ENCODE measurements at regions not wholly inside any gene's neighbourhood (a gene's known extent, or its start where the extent isn't known, plus 50 kb on each side); places are given as distances from the start of the nearest gene placed in this dataset.

- no peak overlapping the region for H3K27ac ChIP-seq
- no peaks in the 10 kb centered on the region for H3K4me1 ChIP-seq
- TF ChIP-seq CTCF (IDR thresholded peaks at IDR 0.05) (no peak), POLR2A (IDR thresholded peaks at IDR 0.05) (no peak), POLR2AphosphoS5 (IDR thresholded peaks at IDR 0.05; ENCODE audit: insufficient read depth in 1 of 2, low read depth in 1 of 2) (no peak)
- H3K27me3 ChIP-seq = no peaks in the 10 kb centered on the region
- H3K9me3 ChIP-seq = no peaks in the 10 kb centered on the region
- no peak overlapping the region for H3K4me3 ChIP-seq
- no peaks in the 10 kb centered on the region for H3K36me3 ChIP-seq
- intact Hi-C loops (cut with DNase I) = no loop called here
- no peak for DNase-seq (ENCODE audit: extremely low spot score in 2 of 2)
These were observed 258.6 kb upstream of the RASGRP1 start for GRCh38 chr15:38823263-38823662.

- no peaks in the 10 kb centered on the region for H3K4me1 ChIP-seq
- intact Hi-C loops (cut with DNase I) = no loop called here
- no peaks in the 10 kb centered on the region for H3K36me3 ChIP-seq
- TF ChIP-seq CTCF (IDR thresholded peaks at IDR 0.05) (no peak), POLR2A (IDR thresholded peaks at IDR 0.05) (no peak), POLR2AphosphoS5 (IDR thresholded peaks at IDR 0.05; ENCODE audit: insufficient read depth in 1 of 2, low read depth in 1 of 2) (no peak)
- no peaks in the 10 kb centered on the region for H3K9me3 ChIP-seq
- no peak overlapping the region for H3K4me3 ChIP-seq
- DNase-seq (ENCODE audit: extremely low spot score in 2 of 2) = no peak
- no peak overlapping the region for H3K27ac ChIP-seq
- no peaks in the 10 kb centered on the region for H3K27me3 ChIP-seq
These were observed 260.1 kb upstream of the RASGRP1 start for GRCh38 chr15:38824719-38825118.

GRCh38 chr15:38826880-38827279 is 262.3 kb upstream of the RASGRP1 start:
- DNase-seq (ENCODE audit: extremely low spot score in 2 of 2) = no peak
- H3K36me3 ChIP-seq = no peaks in the 10 kb centered on the region
- H3K9me3 ChIP-seq = no peaks in the 10 kb centered on the region
- no peak overlapping the region for H3K27ac ChIP-seq
- no peaks in the 10 kb centered on the region for H3K27me3 ChIP-seq
- no peak for TF ChIP-seq POLR2A (IDR thresholded peaks at IDR 0.05)
- TF ChIP-seq POLR2AphosphoS5 (IDR thresholded peaks at IDR 0.05; ENCODE audit: insufficient read depth in 1 of 2, low read depth in 1 of 2) = no peak
- no peak for TF ChIP-seq CTCF (IDR thresholded peaks at IDR 0.05)
- intact Hi-C loops (cut with DNase I) = no loop called here
- no peak overlapping the region for H3K4me3 ChIP-seq
- no peaks in the 10 kb centered on the region for H3K4me1 ChIP-seq

- no peak for DNase-seq (ENCODE audit: extremely low spot score in 2 of 2)
- no peaks in the 10 kb centered on the region for H3K36me3 ChIP-seq
These were observed 263.5 kb upstream of the RASGRP1 start for GRCh38 chr15:38828031-38828532.

More at GRCh38 chr15:38828031-38828532, 263.5 kb upstream of the RASGRP1 start:
- H3K27me3 ChIP-seq = no peaks in the 10 kb centered on the region
- no peaks in the 10 kb centered on the region for H3K9me3 ChIP-seq
- H3K4me1 ChIP-seq = no peaks in the 10 kb centered on the region
- intact Hi-C loops (cut with DNase I) = no loop called here
- TF ChIP-seq CTCF (IDR thresholded peaks at IDR 0.05) (no peak), POLR2AphosphoS5 (IDR thresholded peaks at IDR 0.05; ENCODE audit: insufficient read depth in 1 of 2, low read depth in 1 of 2) (peak in 1 of 2 donors; percentile 64)
- H3K27ac ChIP-seq = no peak overlapping the region
- no peak overlapping the region for H3K4me3 ChIP-seq

All from vagina (tissue), 2 donors.